ENCODE measurements at regions not wholly inside any gene's neighbourhood (a gene's known extent, or its start where the extent isn't known, plus 50 kb on each side); places are given as distances from the start of the nearest gene placed in this dataset.

DNA sequence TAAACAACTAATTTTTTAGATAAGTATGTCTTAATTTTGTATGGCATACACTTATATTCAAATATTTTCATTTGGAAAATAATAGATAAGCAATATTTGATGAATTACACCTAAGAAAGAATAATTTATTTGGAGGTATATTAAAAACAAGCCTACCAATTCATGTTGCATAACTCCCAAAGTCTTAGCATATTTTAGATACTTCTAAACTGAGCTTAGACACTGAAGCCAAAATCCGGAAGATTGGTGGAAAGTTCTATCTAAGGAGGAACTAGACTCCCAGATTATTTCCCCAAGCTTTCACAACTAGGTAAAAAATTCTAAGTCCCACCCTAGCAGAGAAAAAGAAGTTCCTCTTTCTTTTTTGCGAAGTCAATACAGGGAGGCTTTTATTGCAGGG is 221.0 kb upstream of the MMADHC start:
- Mint-ChIP-seq H3K4me3 (no peak overlapping the region), H3K27ac (ENCODE audit: unreplicated experiment) (no peak overlapping the region), H3K36me3 (ENCODE audit: low read depth) (no peaks in the 10 kb centered on the region), H3K4me1 (peaks cover 4% of the 10 kb centered on the region), H3K27me3 (ENCODE audit: low read depth) (no peaks in the 10 kb centered on the region), H3K9me3 (no peaks in the 10 kb centered on the region)
- TF ChIP-seq, protein P1, sequence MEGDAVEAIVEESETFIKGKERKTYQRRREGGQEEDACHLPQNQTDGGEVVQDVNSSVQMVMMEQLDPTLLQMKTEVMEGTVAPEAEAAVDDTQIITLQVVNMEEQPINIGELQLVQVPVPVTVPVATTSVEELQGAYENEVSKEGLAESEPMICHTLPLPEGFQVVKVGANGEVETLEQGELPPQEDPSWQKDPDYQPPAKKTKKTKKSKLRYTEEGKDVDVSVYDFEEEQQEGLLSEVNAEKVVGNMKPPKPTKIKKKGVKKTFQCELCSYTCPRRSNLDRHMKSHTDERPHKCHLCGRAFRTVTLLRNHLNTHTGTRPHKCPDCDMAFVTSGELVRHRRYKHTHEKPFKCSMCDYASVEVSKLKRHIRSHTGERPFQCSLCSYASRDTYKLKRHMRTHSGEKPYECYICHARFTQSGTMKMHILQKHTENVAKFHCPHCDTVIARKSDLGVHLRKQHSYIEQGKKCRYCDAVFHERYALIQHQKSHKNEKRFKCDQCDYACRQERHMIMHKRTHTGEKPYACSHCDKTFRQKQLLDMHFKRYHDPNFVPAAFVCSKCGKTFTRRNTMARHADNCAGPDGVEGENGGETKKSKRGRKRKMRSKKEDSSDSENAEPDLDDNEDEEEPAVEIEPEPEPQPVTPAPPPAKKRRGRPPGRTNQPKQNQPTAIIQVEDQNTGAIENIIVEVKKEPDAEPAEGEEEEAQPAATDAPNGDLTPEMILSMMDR (conservative IDR thresholded peaks at IDR 0.05), result no peak
- no peak for DNase-seq (ENCODE audit: low read depth, low spot score)

DNA sequence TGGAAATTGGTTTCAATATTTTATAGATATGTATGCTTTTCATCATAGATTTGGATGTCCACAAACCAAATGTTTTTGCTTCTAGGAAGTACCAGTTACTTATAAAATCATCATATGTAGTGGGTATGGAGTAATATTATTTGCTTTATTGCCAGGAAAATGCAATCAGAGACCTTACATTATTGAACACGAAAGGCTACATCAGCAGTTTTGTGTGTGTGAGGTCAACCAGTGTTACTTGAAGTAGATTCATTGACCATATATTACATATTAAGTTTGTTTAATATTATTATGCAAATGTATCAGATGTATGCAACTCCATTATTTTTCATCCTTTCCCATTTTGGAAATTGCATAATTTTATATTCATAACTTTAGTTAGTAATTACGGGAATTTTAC is 219.1 kb upstream of the MMADHC start:
- Mint-ChIP-seq H3K27ac (ENCODE audit: unreplicated experiment) (no peak overlapping the region), H3K27me3 (ENCODE audit: low read depth) (no peaks in the 10 kb centered on the region), H3K9me3 (no peaks in the 10 kb centered on the region), H3K4me3 (no peak overlapping the region), H3K36me3 (ENCODE audit: low read depth) (no peaks in the 10 kb centered on the region), H3K4me1 (peaks cover 4% of the 10 kb centered on the region)
- DNase-seq (ENCODE audit: low read depth, low spot score), result no peak
- TF ChIP-seq, protein P1 (conservative IDR thresholded peaks at IDR 0.05), result no peak

DNA sequence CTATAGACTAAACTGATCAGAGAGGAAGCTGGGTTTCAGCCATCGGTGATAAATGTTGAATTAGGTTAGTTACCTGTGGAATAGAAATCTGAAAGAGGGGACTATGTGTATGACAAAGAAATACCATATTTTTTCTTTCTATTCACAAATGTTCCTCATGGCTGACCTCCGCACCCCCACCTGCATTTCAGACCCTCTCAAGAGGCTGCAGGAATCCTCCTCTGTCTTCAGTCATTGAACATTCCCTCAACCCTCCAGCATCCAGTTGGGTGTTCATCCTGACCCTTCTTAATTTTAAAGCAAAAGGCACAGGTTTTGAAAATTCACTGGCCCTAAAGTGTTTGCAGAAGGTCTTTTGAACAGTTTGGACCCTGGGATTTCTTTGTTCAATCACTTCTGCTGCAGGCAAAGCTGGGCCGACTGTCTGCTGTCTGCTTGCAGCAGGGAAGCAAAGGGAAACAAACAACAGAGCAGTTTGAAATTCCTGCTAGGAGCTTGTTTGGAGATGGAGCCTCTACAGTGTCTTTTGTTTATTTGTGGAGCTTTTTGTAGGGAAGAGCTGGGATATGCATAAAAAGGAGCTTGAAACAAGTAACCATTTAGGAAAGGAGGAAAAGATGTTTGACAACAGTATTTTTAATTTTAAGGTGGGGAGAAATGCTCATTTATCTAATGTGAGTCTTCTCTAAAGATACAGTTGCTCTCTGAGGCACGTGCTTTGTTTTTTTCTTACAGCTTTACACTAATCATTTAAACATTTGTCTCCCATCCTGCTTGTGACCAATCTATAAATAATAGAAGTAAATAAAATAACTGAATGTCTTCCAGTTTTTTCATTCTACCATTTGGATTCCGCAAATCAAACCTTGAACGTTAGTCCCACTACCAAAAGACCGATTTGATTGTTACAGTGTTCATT is 213.3 kb upstream of the MMADHC start:
- peak overlapping the region; percentile 54 for H3K27ac Mint-ChIP-seq (ENCODE audit: unreplicated experiment)
- no peak overlapping the region for H3K4me3 Mint-ChIP-seq

DNA sequence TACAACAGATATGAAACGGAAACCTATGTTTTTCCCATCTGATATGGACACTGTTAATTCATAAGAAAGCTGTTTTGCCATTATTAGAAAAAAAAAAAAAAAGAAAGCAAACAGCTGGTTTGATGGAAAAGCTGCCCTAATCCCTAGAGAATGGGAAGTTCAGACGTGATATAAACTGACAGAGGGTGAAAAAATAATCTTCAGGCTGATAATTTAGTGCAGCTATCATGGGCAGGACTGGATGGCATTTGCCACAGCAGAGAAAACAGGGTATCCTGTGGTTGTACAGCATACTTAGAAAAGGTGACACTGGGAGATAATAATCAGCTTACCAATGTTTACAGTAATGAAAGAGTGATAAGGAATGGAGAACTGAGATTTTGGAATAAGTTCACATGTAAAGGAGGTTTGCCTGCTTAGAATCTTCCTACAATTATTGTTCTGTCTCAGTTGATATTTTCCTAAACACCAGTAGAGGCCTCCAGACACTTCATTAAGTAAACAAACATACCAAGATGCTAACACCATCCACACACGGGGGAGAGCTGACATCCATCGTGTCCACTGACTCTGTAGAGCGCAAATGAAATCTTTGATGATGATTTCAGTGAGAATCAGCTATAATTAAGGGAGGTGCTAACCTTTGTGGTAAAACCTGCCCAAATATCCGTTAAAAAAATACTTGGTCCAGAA is 211.6 kb upstream of the MMADHC start:
- no peak overlapping the region for H3K27ac Mint-ChIP-seq (ENCODE audit: unreplicated experiment)

More for the DNA sequence above, 213.3 kb upstream of the MMADHC start:
- no peak for DNase-seq (ENCODE audit: low read depth, low spot score)
- Mint-ChIP-seq H3K9me3 (no peaks in the 10 kb centered on the region), H3K36me3 (ENCODE audit: low read depth) (no peaks in the 10 kb centered on the region), H3K4me1 (peaks cover 19% of the 10 kb centered on the region), H3K27me3 (ENCODE audit: low read depth) (no peaks in the 10 kb centered on the region)
- TF ChIP-seq, protein P1 (conservative IDR thresholded peaks at IDR 0.05), result no peak

DNA sequence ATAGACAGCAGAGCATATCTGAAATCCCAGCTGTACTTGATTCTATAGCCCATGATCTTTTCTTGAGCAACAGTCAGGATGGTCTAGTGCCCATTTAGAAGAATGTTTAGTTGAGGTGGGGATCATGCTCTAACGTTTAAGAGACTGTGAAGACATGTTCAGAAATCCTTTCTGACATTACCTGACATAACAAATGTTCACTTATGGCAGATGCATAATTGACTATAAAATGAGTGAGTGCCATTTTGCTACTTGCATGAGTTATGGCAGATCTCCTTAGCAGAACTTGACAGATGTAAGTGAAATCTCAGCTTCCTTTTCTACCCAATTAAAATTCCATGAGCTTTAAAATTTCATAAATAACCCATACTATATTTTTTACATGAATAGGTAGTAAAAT is 209.5 kb upstream of the MMADHC start:
- H3K4me3 Mint-ChIP-seq, result no peak overlapping the region
- H3K9me3 Mint-ChIP-seq, result peaks cover 5% of the 10 kb centered on the region
- no peaks in the 10 kb centered on the region for H3K27me3 Mint-ChIP-seq (ENCODE audit: low read depth)
- no peak for DNase-seq (ENCODE audit: low read depth, low spot score)
- H3K36me3 Mint-ChIP-seq (ENCODE audit: low read depth), result peaks cover 11% of the 10 kb centered on the region
- TF ChIP-seq, protein P1 (conservative IDR thresholded peaks at IDR 0.05), result no peak
- H3K4me1 Mint-ChIP-seq, result peaks cover 19% of the 10 kb centered on the region
- H3K27ac Mint-ChIP-seq (ENCODE audit: unreplicated experiment), result no peak overlapping the region

More for the DNA sequence above, 211.6 kb upstream of the MMADHC start:
- no peak for DNase-seq (ENCODE audit: low read depth, low spot score)
- no peak overlapping the region for H3K4me3 Mint-ChIP-seq
- no peaks in the 10 kb centered on the region for H3K27me3 Mint-ChIP-seq (ENCODE audit: low read depth)
- peaks cover 5% of the 10 kb centered on the region for H3K36me3 Mint-ChIP-seq (ENCODE audit: low read depth)
- peaks cover 19% of the 10 kb centered on the region for H3K4me1 Mint-ChIP-seq
- no peaks in the 10 kb centered on the region for H3K9me3 Mint-ChIP-seq
- TF ChIP-seq, protein P1 (conservative IDR thresholded peaks at IDR 0.05), result peak; percentile 53
